NCI-H1092 treated with DMSO at 0.1 percent for 48 hours (cell line): ENCODE measurements at regions not wholly inside any gene's neighbourhood (a gene's known extent, or its start where the extent isn't known, plus 50 kb on each side); places are given as distances from the start of the nearest gene placed in this dataset.

Experiments
- DNase-seq: peaks from one replicate; lab custom pipeline; 2025; lab: John Stamatoyannopoulos, UW

- no peak for DNase-seq
Observed at GRCh38 chr17:12530161-12530560, 135.5 kb upstream of the MYOCD start.

DNA sequence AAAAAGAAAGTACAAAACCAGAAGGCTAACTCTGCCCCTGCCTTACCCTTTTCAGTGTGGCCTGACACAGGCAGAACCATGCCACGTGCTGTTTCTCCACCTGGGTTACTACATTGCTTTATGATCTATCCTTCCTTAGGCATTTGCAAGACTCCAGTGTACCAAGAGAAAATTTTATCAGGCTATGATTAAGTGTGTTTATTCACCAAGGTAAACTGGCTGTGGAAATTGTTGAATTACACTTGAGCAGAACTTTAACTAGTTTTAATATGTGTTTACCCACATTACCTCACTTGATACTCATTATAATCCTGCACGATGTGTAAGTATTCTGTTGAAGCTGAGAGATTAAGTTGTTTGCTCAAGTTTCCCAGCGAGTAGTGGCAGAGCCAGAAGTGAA is 129.7 kb upstream of the MYOCD start:
- no peak for DNase-seq

DNA sequence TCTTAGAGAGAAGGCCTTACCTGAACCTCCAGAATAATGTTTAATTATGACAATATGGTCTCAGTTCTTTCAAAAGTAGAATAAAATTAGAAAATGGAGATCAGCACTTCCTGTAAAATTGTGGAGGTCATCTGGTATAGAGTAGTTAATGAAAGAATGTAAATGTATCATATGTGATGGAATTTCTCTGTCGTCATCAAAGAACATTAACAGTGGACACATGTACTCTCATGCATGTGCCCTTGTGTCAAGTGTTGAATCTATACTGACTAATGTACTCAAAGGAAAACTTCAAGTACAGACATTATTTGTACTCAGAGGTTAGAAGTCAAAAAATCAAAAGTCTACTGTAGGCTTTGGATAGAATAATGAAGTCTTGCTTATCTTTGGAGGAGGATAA is 129.2 kb upstream of the MYOCD start:
- no peak for DNase-seq

GRCh38 chr17:12537436-12537835 is 128.3 kb upstream of the MYOCD start:
- no peak for DNase-seq

- DNase-seq: no peak
Observed at GRCh38 chr17:12538003-12538402, 127.7 kb upstream of the MYOCD start.

DNA sequence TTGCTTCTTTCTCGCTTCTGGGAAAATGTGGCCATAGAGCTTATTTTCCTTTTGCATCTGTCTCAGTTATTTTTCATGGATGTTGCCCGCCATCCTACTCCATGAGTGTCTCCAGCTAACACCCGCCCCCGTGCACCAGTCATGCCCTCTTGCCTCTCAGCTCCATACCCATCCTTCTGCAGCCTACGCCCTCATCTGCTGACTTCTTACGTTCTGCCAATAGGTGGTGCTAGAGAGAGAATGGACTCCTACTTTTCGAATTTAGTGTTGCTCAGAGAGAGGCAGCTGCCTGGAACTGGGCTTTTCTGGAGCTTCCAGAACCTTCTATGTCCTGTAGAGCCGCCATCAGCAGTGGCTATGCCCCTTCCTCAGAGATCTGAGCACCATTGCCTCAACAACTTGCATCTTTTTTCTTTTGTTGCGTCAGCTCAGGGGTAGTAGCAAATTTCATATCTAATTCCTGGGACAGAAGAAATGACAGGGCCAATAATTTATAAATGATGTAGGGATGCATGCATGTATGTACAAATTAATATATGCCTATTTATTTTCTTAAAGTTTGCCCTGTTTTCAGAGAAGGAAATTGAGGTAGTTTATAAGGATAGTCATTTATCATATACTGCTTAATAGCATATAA is 119.7 kb upstream of the MYOCD start:
- DNase-seq: peak; percentile 1

DNA sequence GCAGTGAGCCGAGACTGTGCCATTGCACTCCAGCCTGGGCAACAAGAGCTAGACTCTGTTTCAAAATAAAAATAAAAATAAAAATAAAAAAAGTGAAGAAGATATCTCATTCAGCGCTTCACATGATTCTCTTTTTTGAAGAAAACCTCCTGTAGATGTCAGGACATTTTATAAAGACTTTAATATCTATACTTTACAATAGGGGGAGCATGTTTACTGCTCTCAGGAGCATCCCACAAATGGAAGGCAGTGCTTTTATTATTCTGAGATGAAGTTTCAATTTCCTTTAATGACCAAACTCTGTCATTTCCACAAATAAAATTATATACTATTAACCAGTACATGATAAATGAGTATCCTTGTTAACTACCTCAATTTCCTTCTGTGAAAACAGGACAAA is 118.7 kb upstream of the MYOCD start:
- no peak for DNase-seq

- no peak for DNase-seq
Observed at GRCh38 chr17:12547831-12548230, 117.9 kb upstream of the MYOCD start.

GRCh38 chr17:12548558-12548957 is 117.1 kb upstream of the MYOCD start:
- no peak for DNase-seq

DNA sequence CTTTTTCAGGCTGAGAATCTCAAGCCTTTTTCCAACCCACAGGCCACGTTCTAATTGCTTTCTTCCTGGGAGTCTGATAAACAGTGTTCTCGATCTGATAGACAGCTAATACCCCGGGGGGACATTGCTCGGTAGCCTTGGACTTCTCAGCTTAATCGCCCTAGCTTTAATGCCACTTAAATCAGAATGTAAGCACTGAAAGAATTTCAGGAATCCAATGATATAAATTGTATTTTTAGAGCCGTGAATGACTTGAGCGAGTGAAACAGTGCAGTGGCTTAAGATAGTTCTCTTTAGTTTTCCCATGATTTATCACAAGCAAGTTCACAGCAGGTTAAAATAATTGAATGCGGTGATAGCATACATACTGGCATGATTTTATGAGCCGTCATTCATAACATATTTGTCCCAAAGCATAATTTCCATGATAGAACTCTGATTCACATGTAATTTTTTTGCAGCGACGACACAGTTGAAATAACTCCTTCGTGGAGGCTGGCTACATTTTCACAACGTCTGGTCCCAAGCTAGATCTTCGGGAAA is 116.1 kb upstream of the MYOCD start:
- DNase-seq: no peak

DNA sequence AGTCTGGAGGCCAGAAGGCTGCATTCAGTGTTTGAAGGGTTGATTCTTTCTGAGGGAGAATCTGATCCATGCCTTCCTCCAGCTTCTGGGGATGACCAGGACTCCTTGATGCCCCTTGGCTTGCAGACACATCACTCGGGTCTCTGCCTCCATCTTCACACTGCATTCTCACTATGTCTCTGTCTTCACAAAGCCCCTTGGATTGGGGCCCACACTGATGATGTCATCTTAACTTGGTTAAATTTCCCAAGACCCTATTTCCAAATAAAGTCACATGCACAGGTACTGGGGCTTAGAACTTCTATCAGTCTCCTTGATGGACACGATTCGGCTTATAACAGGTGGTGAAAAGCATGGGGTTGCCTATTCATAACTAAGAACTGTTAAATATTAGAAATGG is 112.1 kb upstream of the MYOCD start:
- DNase-seq: no peak

- DNase-seq: no peak
Observed at GRCh38 chr17:12554251-12554650, 111.4 kb upstream of the MYOCD start.

GRCh38 chr17:12566291-12566690 is 99.4 kb upstream of the MYOCD start:
- DNase-seq: no peak

GRCh38 chr17:12567077-12568053 is 98.3 kb upstream of the MYOCD start:
- DNase-seq: no peak

GRCh38 chr17:12568358-12569251 is 97.1 kb upstream of the MYOCD start:
- DNase-seq: no peak

- DNase-seq: no peak
Observed at GRCh38 chr17:12571606-12572005, 94.1 kb upstream of the MYOCD start.

DNA sequence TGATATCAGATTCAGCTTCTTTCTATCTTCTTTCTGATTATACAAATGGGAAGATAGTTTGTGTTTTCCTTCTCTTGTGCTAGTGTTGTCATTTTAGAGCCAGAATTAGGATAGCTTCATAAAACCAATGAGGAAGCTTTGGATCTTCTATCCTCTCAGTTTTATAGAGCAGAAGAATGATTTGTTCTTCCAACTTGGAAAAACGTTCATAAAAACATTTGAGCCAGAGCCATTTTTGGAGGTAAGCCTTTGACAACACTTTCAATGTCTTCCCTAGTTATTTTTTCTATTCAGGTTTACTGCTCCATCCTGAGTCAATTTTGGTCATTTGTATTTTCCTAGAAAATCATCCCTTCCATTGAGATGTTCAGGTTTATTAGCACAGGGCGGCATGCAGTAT is 91.2 kb upstream of the MYOCD start:
- DNase-seq: no peak

- no peak for DNase-seq
Observed at GRCh38 chr17:12575641-12576040, 90.0 kb upstream of the MYOCD start.

DNA sequence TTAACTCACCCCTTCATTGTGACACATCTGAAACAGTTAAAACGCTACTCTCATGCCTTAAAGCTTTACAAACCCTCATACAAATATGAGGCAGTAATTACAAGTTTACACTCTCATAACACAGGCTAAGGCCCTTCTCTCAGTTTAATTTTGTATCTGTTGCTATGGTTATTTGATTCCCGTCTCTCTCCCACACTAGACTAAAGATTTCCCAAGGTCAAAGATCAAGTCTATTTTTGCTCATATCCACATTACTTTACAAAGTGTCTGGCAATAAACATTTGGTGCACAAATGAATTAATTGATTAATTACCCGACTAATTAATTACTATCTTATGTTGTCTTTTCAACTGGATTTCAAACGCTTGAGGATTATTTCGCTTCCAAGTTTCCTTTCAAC is 86.4 kb upstream of the MYOCD start:
- no peak for DNase-seq

DNA sequence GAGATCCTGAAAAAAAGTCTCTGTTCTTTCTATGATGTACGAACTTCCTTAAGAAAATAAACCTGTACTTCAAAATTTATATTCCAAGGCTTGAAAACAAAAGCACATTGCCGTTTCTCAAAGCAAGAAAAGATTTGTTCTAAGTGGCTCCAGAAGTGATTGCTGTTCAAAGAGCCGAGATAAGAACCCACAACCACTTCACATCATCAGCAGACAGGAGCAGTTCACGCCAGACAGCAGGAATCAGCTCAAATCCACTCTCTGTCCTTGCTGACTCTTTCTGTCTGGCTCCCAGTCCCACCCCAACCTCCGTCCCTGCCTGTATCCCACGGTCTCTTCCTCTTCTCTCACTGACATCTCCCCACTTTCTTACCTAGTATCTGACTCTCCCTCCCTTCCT is 85.0 kb upstream of the MYOCD start:
- no peak for DNase-seq

GRCh38 chr17:12584727-12585126 is 81.0 kb upstream of the MYOCD start:
- no peak for DNase-seq

GRCh38 chr17:12588531-12588930 is 77.2 kb upstream of the MYOCD start:
- DNase-seq: no peak
